Astrocyte (in vitro differentiated cells and primary cell): ENCODE measurements at regions not wholly inside any gene's neighbourhood (a gene's known extent, or its start where the extent isn't known, plus 50 kb on each side); places are given as distances from the start of the nearest gene placed in this dataset.

ENCODE experiments used
- DNase-seq: peaks from one replicate; pipeline ENCODE4 v3.0.0-alpha.2; 2010; ENCODE audit warnings: low read depth
- FAIRE-seq: peaks from 2 replicates; lab custom pipeline; 2011; peaks lifted over from hg19 to GRCh38; lab: Jason Lieb, UNC
- H2AFZ ChIP-seq: 2 replicates; pipeline ENCODE4 v1.6.0; 2012; ENCODE audit warnings: low read depth, low read length, inconsistent platforms
- H3K27ac ChIP-seq: 2 replicates; pipeline ENCODE4 v1.5.1; 2011; ENCODE audit warnings: low read depth, low read length, inconsistent platforms
- H3K27me3 ChIP-seq: 2 replicates; pipeline ENCODE4 v1.6.0; 2011; ENCODE audit warnings: low read length, inconsistent platforms; ENCODE audit not compliant: insufficient read depth
- H3K36me3 ChIP-seq: 2 replicates; pipeline ENCODE4 v1.5.1; 2011; ENCODE audit warnings: low read length, inconsistent platforms; ENCODE audit not compliant: insufficient read depth
- H3K4me1 ChIP-seq: 2 replicates; pipeline ENCODE4 v1.5.1; 2011; ENCODE audit warnings: low read length, inconsistent platforms; ENCODE audit not compliant: insufficient read depth
- H3K4me2 ChIP-seq: 2 replicates; pipeline ENCODE4 v1.6.0; 2012; ENCODE audit warnings: low read length, inconsistent platforms
- H3K4me3 ChIP-seq: 2 replicates; pipeline ENCODE4 v1.5.1; 2011; ENCODE audit warnings: low read depth, mild to moderate bottlenecking, low read length, inconsistent platforms; ENCODE audit not compliant: insufficient read depth
- H3K79me2 ChIP-seq: 2 replicates; pipeline ENCODE4 v1.6.0; 2012; ENCODE audit warnings: mild to moderate bottlenecking, low read length, inconsistent platforms; ENCODE audit not compliant: insufficient read depth
- H3K9ac ChIP-seq: 2 replicates; pipeline ENCODE4 v1.6.0; 2012; ENCODE audit warnings: mild to moderate bottlenecking, low read length, inconsistent platforms
- H3K9me3 ChIP-seq: 2 replicates; pipeline ENCODE4 v1.5.1; 2012; ENCODE audit warnings: low read depth, mild to moderate bottlenecking, low read length, inconsistent platforms; ENCODE audit not compliant: insufficient read depth
- H4K20me1 ChIP-seq: 2 replicates; pipeline ENCODE4 v1.6.0; 2012; ENCODE audit warnings: low read length, inconsistent platforms; ENCODE audit not compliant: insufficient read depth
- H3K27ac Mint-ChIP-seq: one replicate; pipeline ENCODE4 v1.8.0; 2021; ENCODE audit warnings: mild to moderate bottlenecking, mixed read lengths; ENCODE audit not compliant: unreplicated experiment
- H3K27me3 Mint-ChIP-seq: one replicate; pipeline ENCODE4 v1.8.0; 2021; ENCODE audit warnings: low read depth, mixed read lengths; ENCODE audit not compliant: unreplicated experiment
- H3K36me3 Mint-ChIP-seq: one replicate; pipeline ENCODE4 v1.8.0; 2021; ENCODE audit warnings: low read depth, mixed read lengths; ENCODE audit not compliant: unreplicated experiment
- H3K4me1 Mint-ChIP-seq: one replicate; pipeline ENCODE4 v1.8.0; 2021; ENCODE audit warnings: low read depth, mixed read lengths; ENCODE audit not compliant: unreplicated experiment
- H3K4me3 Mint-ChIP-seq: one replicate; pipeline ENCODE4 v1.8.0; 2021; ENCODE audit warnings: mild to moderate bottlenecking, moderate library complexity, mixed read lengths; ENCODE audit not compliant: unreplicated experiment
- H3K9me3 Mint-ChIP-seq: one replicate; pipeline ENCODE4 v1.8.0; 2021; ENCODE audit warnings: mild to moderate bottlenecking, mixed read lengths; ENCODE audit not compliant: unreplicated experiment
- EZH2 ChIP-seq: IDR thresholded peaks from 2 replicates; pipeline ENCODE4 v1.6.1; 2012; ENCODE audit warnings: mild to moderate bottlenecking, low read length, inconsistent platforms; ENCODE audit not compliant: insufficient read depth
- TF ChIP-seq, protein P1 (sequence below): IDR thresholded peaks from 2 replicates; pipeline ENCODE4 v1.5.1; 2011; ENCODE audit warnings: low read depth, mild to moderate bottlenecking, inconsistent platforms, low read length, moderate library complexity; ENCODE audit not compliant: insufficient read depth

DNA sequence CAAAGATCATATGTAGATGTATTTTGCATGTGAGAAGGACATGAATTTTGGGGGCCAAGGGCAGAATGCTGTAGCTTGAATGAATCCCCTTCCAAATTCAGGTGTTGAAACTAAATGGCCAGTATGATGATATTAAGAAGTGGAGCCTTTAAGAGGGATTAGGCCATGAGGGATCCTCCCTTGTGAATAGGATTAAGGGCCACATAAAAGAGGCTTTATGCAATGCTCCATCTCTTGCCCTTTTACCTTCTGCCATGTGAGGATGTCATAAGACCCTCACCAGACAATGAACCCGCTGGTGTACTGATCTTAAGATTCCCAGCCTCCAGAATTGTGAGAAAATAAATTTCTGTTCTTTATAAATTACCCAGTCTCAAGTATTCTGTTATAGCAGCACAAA is 206.1 kb downstream of the YTHDC2 start:
- H3K27me3 Mint-ChIP-seq: no peaks in the 10 kb centered on the region
- FAIRE-seq (no peak), DNase-seq (no peak)
- no peak overlapping the region for H3K27ac Mint-ChIP-seq
- H3K4me1 Mint-ChIP-seq: no peaks in the 10 kb centered on the region
- H3K36me3 ChIP-seq: no peaks in the 10 kb centered on the region
- no peaks in the 10 kb centered on the region for H3K79me2 ChIP-seq
- H2AFZ ChIP-seq: no peak overlapping the region
- H3K9me3 Mint-ChIP-seq: peaks cover 11% of the 10 kb centered on the region
- no peaks in the 10 kb centered on the region for H3K27me3 ChIP-seq
- no peak overlapping the region for H3K4me2 ChIP-seq
- no peaks in the 10 kb centered on the region for H3K4me1 ChIP-seq
- no peak overlapping the region for H3K4me3 Mint-ChIP-seq
- no peak for TF ChIP-seq EZH2
- TF ChIP-seq, protein P1, sequence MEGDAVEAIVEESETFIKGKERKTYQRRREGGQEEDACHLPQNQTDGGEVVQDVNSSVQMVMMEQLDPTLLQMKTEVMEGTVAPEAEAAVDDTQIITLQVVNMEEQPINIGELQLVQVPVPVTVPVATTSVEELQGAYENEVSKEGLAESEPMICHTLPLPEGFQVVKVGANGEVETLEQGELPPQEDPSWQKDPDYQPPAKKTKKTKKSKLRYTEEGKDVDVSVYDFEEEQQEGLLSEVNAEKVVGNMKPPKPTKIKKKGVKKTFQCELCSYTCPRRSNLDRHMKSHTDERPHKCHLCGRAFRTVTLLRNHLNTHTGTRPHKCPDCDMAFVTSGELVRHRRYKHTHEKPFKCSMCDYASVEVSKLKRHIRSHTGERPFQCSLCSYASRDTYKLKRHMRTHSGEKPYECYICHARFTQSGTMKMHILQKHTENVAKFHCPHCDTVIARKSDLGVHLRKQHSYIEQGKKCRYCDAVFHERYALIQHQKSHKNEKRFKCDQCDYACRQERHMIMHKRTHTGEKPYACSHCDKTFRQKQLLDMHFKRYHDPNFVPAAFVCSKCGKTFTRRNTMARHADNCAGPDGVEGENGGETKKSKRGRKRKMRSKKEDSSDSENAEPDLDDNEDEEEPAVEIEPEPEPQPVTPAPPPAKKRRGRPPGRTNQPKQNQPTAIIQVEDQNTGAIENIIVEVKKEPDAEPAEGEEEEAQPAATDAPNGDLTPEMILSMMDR: no peak
- no peaks in the 10 kb centered on the region for H3K36me3 Mint-ChIP-seq
- no peak overlapping the region for H3K4me3 ChIP-seq
- no peak overlapping the region for H3K9ac ChIP-seq
- H4K20me1 ChIP-seq: no peaks in the 10 kb centered on the region
- no peaks in the 10 kb centered on the region for H3K9me3 ChIP-seq
- H3K27ac ChIP-seq: no peak overlapping the region

- peaks cover 7% of the 10 kb centered on the region for H3K9me3 Mint-ChIP-seq
Measured at GRCh38 chr5:113721171-113721570, 207.7 kb downstream of the YTHDC2 start.

DNA sequence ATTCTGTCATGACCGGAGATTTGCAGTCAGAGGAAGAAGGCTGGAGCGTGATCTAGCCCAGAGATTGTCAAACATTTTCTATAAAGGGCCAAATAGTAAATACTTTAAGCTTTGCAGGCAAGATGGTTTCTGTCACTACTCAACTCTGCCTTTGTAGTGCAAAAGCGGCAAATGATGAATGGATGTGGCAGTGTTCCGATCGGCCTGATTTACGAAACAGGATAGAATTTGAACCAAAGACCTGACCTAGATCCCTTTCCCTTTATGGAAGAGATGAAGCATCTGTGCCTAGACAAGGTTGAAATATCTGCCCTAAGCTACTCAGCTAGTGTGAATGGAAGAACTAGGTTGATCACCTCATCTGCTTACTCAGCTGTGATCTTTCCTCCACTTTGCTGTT is 209.5 kb downstream of the YTHDC2 start:
- DNase-seq: no peak
- Histone ChIP-seq H3K36me3 (no peaks in the 10 kb centered on the region), H3K9me3 (no peaks in the 10 kb centered on the region), H3K4me1 (no peaks in the 10 kb centered on the region), H3K79me2 (no peaks in the 10 kb centered on the region), H4K20me1 (no peaks in the 10 kb centered on the region), H2AFZ (no peak overlapping the region), H3K4me2 (no peak overlapping the region), H3K27me3 (no peaks in the 10 kb centered on the region), H3K27ac (no peak overlapping the region), H3K4me3 (no peak overlapping the region), H3K9ac (no peak overlapping the region)
- Mint-ChIP-seq H3K27ac (no peak overlapping the region), H3K4me3 (no peak overlapping the region), H3K9me3 (peaks cover 3% of the 10 kb centered on the region), H3K36me3 (no peaks in the 10 kb centered on the region), H3K27me3 (no peaks in the 10 kb centered on the region), H3K4me1 (no peaks in the 10 kb centered on the region)
- no peak for TF ChIP-seq EZH2
- TF ChIP-seq, protein P1: no peak
- no peak for FAIRE-seq

More at GRCh38 chr5:113721171-113721570, 207.7 kb downstream of the YTHDC2 start:
- Histone ChIP-seq H3K9me3 (no peaks in the 10 kb centered on the region), H3K9ac (no peak overlapping the region), H2AFZ (no peak overlapping the region), H3K4me2 (no peak overlapping the region), H3K27me3 (no peaks in the 10 kb centered on the region), H3K27ac (no peak overlapping the region), H3K4me3 (no peak overlapping the region), H3K79me2 (no peaks in the 10 kb centered on the region), H3K36me3 (no peaks in the 10 kb centered on the region), H4K20me1 (no peaks in the 10 kb centered on the region), H3K4me1 (no peaks in the 10 kb centered on the region)
- DNase-seq (no peak), FAIRE-seq (no peak)
- H3K27me3 Mint-ChIP-seq: no peaks in the 10 kb centered on the region
- H3K4me3 Mint-ChIP-seq: no peak overlapping the region
- H3K36me3 Mint-ChIP-seq: no peaks in the 10 kb centered on the region
- TF ChIP-seq, protein P1: no peak
- TF ChIP-seq EZH2: no peak
- H3K4me1 Mint-ChIP-seq: no peaks in the 10 kb centered on the region
- H3K27ac Mint-ChIP-seq: no peak overlapping the region
